ENCODE measurements at regions not wholly inside any gene's neighbourhood (a gene's known extent, or its start where the extent isn't known, plus 50 kb on each side); places are given as distances from the start of the nearest gene placed in this dataset.

DNA sequence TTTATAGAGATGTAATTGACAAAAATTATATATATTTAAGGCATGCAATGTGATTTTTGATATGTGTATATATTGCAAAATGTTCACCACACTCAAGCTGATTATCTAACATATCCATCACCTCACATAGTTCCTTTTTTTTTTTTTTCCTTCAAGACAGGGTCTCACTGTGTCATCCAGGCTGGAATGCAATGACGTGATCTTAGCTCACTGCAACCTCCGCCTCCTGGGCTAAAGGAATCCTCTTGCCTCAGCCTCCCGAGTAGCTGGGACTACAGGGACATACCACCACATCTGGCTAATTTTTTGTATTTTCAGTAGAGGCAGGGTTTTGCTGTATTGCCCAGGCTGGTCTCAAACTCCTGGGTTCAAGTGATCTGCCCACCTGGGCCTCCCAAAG lies 65.1 kb upstream of the SLC35C1 start:
- TF ChIP-seq, protein P1, sequence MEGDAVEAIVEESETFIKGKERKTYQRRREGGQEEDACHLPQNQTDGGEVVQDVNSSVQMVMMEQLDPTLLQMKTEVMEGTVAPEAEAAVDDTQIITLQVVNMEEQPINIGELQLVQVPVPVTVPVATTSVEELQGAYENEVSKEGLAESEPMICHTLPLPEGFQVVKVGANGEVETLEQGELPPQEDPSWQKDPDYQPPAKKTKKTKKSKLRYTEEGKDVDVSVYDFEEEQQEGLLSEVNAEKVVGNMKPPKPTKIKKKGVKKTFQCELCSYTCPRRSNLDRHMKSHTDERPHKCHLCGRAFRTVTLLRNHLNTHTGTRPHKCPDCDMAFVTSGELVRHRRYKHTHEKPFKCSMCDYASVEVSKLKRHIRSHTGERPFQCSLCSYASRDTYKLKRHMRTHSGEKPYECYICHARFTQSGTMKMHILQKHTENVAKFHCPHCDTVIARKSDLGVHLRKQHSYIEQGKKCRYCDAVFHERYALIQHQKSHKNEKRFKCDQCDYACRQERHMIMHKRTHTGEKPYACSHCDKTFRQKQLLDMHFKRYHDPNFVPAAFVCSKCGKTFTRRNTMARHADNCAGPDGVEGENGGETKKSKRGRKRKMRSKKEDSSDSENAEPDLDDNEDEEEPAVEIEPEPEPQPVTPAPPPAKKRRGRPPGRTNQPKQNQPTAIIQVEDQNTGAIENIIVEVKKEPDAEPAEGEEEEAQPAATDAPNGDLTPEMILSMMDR (IDR thresholded peaks at IDR 0.05) = no peak
- no peak for TF ChIP-seq POLR2A (IDR thresholded peaks at IDR 0.05)
